ENCODE measurements at regions not wholly inside any gene's neighbourhood (a gene's known extent, or its start where the extent isn't known, plus 50 kb on each side); places are given as distances from the start of the nearest gene placed in this dataset.
A peak's percentile ranks its signal among the peaks of the same experiment; 100 is the strongest.

- Mint-ChIP-seq H3K4me3 (no peak overlapping the region), H3K27ac (no peak overlapping the region)
- H3K9me2 ChIP-seq (ENCODE audit: insufficient read depth), result peaks cover 14% of the 10 kb centered on the region
Measured at GRCh38 chr2:200089040-200089755, 133.8 kb downstream of the MAIP1 start.

More at GRCh38 chr2:200089040-200089755, 133.8 kb downstream of the MAIP1 start:
- Histone ChIP-seq H3K4me2 (no peak overlapping the region), H3K4me3 (no peak overlapping the region), H3K79me2 (replicated peaks; ENCODE audit: insufficient read depth) (no peaks in the 10 kb centered on the region), H4K20me1 (replicated peaks; ENCODE audit: insufficient read depth) (no peaks in the 10 kb centered on the region), H3F3A (replicated peaks; ENCODE audit: low read depth) (no peaks in the 10 kb centered on the region), H3K27me3 (ENCODE audit: insufficient read depth) (no peaks in the 10 kb centered on the region), H3K4me1 (ENCODE audit: insufficient read depth) (peaks cover 30% of the 10 kb centered on the region), H2AFZ (peak overlapping the region; percentile 80), H3K27ac (ENCODE audit: low read depth) (no peak overlapping the region), H3K36me3 (ENCODE audit: insufficient read depth) (no peaks in the 10 kb centered on the region)
- H3K4me1 Mint-ChIP-seq, result peaks cover 38% of the 10 kb centered on the region
- TF ChIP-seq STAT1 (IDR thresholded peaks at IDR 0.05; ENCODE audit: unreplicated experiment) (no peak), POLR2AphosphoS5 (IDR thresholded peaks at IDR 0.05; ENCODE audit: low read depth) (no peak), CREB1 (CRISPR knock-in tag; IDR thresholded peaks at IDR 0.05; ENCODE audit: low read depth) (no peak), EZH2 (IDR thresholded peaks at IDR 0.05; ENCODE audit: low read depth, unreplicated experiment) (no peak), CTCF (conservative IDR thresholded peaks at IDR 0.05; ENCODE audit: low read depth in 2 of 2) (no peak), NANOG (IDR thresholded peaks at IDR 0.05; ENCODE audit: borderline replicate concordance) (no peak), ZNF462 (CRISPR knock-in tag; IDR thresholded peaks at IDR 0.05) (no peak)
- DNase-seq (ENCODE audit: low spot score), result peak; percentile 25
- H3K36me3 Mint-ChIP-seq (ENCODE audit: low read depth), result no peaks in the 10 kb centered on the region
- H3K27me3 Mint-ChIP-seq (ENCODE audit: insufficient read depth, low read depth, poor library complexity), result peaks cover 4% of the 10 kb centered on the region
- no peaks in the 10 kb centered on the region for H3K9me3 Mint-ChIP-seq
- peak; percentile 77 for ATAC-seq

Measured in GM23338 (cell line).